ENCODE measurements at regions not wholly inside any gene's neighbourhood (a gene's known extent, or its start where the extent isn't known, plus 50 kb on each side); places are given as distances from the start of the nearest gene placed in this dataset.
"Not testable (repeated sequence)": the region's sequence is repeated elsewhere in the genome, so short reads cannot be mapped to it uniquely, and the experiment has no call there.

DNA sequence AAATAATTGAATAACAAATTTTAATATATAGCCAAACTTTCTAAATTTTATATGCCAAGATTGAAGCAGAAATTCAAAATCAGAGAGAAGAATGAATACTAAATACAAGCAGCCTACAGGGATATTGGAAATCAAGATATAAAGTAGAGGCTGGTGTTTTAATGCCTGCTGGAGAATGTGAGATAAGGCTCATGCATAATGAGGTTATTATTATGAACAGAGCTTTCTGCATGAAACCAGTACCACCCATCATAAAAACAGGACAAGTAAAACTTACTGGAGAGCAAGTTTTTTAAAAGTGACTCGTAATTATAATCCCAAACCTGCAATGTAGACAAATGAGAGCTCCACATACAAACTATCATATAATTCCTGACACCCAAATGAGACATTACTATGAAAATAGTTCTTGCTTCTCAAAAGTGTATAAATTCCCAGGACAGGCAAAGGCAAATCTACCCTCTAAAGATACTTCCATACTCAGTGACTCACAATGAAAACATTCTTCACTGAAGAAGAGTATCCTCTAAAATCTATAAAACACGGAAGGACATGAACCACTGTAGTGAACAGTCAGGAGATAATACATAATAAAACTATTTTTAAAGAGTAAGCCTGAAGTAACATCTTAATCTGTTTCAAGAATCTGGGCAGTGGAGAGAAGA, 532.0 kb upstream of the GRAMD2B start:
- intact Hi-C loops (cut with DNase I): no loop called here
- no peak for DNase-seq (ENCODE audit: low spot score)

DNA sequence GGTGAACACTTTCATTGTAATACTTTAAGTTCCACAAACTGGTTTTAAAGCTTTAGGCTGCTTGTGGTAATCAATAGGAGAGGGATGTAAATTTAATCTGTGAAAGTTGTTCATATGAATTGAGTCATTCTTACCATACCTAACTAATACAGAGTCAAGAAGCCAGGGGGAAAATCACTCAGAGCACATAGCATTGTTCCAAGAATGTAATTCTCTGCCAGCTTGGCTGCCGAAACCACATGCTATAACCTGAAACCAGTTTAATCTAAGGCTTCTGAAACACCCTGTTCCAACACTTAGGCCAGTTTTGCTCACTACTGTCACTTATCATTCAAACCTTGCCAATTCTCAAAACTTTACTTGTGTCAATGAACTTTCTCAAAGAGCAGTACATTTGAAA, 528.8 kb upstream of the GRAMD2B start:
- DNase-seq (ENCODE audit: low spot score): no peak
- intact Hi-C loops (cut with DNase I): no loop called here

DNA sequence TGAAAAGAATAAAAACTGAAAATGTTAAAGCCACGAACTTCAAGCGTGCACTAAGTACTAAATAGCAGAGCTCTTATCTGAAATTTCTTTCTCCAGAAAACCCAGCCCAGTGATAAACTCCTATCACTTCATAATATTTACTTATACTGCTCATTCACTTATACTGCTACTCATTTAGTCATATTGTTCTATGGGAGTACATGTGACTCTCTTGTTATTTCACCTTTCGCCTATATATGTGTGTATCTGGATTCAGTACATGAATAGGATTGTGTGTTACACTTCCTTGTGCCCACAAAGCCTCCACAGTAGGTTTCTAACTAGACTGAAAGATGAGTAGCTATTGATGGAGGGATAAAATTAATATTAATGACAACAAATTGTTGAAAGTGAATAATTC, 526.8 kb upstream of the GRAMD2B start:
- intact Hi-C loops (cut with DNase I): no loop called here
- no peak for DNase-seq (ENCODE audit: low spot score)

DNA sequence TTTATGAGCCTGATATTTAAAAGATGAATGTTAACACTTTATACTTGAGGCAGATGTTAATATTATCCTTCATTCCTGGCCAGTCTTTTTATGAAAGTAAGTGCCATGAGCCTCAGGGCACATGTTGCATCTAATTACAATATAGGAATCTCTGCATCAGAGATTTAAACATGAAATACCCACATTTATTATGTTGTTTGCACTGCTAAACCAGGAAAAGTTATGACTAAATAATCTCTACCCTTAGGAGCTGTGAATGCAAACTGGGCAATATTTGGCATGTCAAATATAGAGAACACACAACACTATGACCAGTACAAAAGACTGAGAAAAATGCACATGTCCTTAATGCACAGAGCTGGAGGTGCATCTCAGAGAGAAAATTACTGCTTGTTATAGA, 526.1 kb upstream of the GRAMD2B start:
- no peak for DNase-seq (ENCODE audit: low spot score)
- intact Hi-C loops (cut with DNase I): no loop called here

DNA sequence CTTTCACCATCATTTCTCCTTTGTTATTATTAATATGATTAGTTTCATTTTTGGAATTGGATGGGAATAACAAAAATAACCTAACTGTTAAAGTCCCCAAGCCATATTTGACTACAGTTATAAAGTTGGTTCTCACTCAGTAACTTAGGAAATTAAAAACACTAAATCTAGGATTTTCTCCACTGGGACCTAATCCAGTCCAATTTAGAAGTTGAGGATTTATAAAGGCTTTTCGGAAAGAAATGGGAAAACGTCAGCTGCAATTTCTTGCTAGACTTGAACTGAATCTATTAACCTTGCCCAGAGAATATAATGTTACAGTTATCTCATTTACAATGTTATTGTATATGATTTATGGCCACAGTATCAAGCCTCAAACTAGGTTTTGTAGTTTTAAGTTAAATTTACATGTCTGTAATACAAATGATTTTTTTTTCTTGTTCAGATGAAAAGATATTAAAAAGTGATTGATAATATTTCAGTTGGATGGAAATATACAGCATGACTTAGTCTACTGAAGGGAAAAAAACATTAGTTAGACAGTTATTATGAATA, 524.3 kb upstream of the GRAMD2B start:
- intact Hi-C loops (cut with DNase I): no loop called here
- DNase-seq (ENCODE audit: low spot score): no peak

DNA sequence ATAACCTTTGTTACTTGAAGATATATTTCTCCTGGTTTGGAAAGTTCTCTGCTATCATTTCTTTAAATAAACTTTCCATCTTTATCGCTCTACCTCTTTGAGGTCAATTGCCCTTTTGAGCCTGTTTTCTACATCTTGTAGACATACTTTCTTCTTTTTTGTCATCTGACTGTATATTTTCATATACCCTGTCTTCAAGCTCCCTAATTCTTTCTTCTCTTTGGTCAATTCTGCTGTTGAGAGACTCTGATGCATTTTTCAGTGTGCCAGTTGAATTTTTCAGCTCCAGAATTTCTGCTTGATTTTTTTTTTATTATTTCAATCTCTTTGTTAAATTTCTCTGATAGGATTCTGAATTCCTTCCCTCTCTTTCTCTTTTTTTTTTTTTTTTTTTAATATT, 511.2 kb upstream of the GRAMD2B start:
- intact Hi-C loops (cut with DNase I): no loop called here

DNA sequence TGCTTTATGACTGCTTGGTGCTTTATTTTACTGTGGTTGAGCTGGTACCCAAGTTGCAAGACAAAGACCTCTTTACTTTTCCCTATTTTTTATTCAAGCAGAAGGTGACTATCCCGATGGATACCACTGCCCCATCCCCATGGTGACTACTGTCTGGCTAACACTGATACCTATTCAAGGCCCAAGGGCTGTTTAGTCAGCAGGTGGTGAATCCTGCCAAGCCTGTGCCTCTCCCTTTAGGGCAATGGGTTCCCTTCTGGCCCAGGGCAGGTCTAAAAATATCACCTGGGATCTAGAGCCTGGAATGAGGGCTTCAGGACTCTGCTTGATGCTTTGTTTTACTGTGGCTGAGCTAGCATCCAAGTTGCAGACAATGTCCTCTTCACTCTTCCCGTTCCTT, 510.0 kb upstream of the GRAMD2B start:
- intact Hi-C loops (cut with DNase I): no loop called here
- DNase-seq (ENCODE audit: low spot score): no peak

More for the DNA sequence above, 511.2 kb upstream of the GRAMD2B start:
- DNase-seq (ENCODE audit: low spot score): no peak

DNA sequence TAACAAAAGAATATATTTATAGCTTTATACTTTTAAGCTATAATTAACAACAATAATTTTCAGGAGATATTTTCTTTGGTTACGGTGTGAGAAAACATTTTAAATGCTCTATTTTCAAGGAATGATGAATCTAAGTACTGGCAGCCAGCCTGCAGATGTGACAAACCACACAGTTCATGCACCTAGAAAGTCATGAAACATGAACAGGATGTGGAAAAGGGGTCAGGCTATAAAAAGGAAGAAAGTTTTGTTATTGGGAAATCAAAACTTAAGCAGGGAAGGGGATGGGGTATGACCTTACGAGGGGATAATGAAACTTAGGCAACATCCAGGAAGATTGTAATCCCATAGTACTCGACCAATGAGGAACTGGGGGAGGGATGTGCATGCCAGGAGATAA, 508.7 kb upstream of the GRAMD2B start:
- intact Hi-C loops (cut with DNase I): no loop called here
- no peak for DNase-seq (ENCODE audit: low spot score)

DNA sequence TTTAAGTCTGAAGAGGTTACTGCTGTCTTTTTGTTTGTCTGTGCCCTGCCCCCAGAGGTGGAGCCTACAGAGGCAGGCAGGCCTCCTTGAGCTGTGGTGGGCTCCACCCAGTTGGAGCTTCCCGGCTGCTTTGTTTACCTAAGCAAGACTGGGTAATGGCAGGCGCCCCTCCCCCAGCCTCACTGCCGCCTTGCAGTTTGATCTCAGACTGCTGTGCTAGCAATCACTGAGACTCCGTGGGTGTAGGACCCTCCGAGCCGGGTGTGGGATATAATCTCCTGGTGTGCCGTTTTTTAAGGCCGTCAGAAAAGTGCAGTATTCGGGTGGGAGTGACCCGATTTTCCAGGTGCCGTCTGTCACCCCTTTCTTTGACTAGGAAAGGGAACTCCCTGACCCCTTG, 499.3 kb upstream of the GRAMD2B start:
- intact Hi-C loops (cut with DNase I); DNase-seq (ENCODE audit: low spot score): not testable (repeated sequence)

DNA sequence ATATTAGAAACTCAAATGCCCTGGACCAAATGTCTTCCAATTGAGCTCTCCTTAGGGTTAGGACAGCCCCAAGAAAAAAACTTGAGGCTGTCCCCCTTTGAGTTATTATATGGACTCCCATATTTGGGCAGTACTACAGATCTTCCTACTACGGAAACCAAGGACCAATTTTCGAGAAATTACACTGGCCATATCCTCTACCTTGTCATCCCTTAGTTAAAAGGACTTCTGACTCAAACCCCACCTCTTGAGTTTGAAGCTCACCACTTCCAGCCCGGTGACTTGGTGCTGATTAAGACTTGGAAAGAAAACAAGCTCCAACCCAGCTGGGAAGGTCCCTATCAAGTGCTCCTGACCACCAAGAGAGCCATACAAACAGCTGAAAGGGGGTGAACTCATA, 497.0 kb upstream of the GRAMD2B start:
- intact Hi-C loops (cut with DNase I): no loop called here

DNA sequence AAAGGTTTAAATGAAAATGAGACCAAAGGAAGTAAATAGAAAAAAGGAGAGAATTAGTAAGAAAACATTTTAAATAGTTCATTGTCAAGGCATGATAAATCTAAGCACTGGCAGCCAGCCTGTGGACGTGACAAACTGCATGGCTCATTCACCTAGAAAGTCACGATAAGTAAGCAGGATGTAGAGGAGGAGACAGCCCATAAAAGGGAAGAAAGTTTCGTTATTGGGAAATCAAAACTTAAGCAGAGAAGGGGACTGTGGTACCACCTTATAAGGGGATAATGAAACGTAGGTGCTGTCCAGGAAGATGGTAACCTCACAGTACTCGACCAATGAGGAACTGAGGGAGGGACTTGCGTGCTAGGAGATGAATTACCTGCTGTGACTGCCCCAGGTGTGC, 494.5 kb upstream of the GRAMD2B start:
- DNase-seq (ENCODE audit: low spot score): no peak
- intact Hi-C loops (cut with DNase I): no loop called here

More for the DNA sequence above, 497.0 kb upstream of the GRAMD2B start:
- no peak for DNase-seq (ENCODE audit: low spot score)

DNA sequence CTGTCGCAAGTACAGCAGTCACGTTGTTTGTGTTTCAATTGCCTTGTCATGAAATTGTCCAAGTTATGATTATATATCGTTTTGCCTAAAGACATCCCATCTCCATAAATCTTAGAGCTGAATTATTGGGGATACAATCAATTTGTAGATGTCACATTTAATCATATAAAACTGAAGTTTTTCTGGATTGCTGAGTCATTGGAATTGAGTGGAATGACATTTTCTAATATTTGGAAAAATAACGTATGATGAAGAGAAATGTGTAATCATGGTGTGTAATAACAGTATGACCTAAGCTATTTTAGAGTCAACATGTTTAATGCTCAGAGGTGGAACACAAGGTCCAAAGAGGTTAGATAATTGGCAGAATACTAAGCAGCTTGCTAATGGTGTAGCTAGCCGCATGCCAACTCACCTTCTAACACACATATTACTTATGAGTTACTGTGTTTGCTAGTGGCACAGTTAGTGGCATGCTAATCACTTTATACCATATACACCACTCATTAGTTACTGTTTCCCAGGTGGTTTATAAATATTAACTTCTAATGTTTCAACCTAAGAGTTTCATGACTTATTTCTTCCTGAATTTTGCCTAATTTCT, 473.1 kb upstream of the GRAMD2B start:
- intact Hi-C loops (cut with DNase I): no loop called here
- no peak for DNase-seq (ENCODE audit: low spot score)

DNA sequence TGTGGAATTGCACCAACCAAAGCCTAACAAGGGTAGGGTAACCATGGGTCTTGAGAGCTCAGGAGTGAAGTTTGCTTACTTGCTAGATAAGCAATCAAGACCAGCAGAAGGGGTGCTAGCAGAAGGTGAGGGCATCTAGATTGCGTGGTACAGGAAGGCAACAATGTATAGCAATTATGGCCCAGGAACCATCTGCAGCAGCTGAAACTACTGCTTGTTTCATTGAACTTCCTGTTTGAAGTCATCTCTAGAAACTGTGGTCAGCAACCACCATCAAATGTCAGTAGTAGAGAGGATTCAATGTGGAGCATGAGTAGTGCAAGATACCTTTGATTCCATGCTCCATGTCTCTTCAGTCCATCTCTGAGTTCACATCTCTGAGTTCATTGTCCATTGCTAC, 462.1 kb upstream of the GRAMD2B start:
- no peak for DNase-seq (ENCODE audit: low spot score)
- intact Hi-C loops (cut with DNase I): no loop called here

DNA sequence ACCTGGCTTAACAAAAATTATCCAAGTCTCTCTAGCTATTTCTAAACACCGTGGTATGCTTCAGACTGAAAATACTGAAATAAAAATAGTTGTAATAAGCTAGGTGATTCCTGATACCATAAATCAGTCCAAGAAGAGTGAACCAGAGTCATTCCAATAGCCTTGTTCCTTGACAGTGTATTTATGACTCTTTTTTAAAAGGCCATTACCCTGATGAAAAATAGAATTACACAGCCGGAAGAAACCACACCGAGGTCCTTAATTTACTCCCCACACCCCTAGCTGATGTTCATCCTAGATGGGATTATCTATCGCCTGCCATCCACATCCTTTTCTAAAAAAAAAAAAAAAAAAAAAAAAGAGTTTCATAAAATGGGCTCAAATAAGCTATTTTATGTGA, 457.6 kb upstream of the GRAMD2B start:
- no peak for DNase-seq (ENCODE audit: low spot score)
- intact Hi-C loops (cut with DNase I): no loop called here

DNA sequence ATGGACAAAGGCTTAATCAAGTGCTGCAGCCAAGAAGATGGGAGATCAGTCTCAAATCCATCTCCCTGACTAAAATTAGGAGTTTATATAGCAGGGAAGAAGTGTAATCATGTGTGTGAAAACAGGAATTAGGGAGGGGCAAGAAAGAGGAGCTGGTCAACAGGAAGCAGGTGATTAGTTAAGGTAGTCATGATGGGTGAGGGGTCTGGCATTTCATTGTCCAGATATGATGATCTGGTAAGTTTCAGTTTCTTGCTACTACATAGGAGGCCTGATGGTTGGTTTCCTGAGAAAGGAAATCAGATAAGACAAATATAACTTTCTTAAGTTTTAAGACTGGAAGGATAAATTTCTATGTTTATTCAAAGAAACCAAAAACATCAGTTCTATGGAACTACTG, 455.6 kb upstream of the GRAMD2B start:
- no peak for DNase-seq (ENCODE audit: low spot score)
- intact Hi-C loops (cut with DNase I): no loop called here

DNA sequence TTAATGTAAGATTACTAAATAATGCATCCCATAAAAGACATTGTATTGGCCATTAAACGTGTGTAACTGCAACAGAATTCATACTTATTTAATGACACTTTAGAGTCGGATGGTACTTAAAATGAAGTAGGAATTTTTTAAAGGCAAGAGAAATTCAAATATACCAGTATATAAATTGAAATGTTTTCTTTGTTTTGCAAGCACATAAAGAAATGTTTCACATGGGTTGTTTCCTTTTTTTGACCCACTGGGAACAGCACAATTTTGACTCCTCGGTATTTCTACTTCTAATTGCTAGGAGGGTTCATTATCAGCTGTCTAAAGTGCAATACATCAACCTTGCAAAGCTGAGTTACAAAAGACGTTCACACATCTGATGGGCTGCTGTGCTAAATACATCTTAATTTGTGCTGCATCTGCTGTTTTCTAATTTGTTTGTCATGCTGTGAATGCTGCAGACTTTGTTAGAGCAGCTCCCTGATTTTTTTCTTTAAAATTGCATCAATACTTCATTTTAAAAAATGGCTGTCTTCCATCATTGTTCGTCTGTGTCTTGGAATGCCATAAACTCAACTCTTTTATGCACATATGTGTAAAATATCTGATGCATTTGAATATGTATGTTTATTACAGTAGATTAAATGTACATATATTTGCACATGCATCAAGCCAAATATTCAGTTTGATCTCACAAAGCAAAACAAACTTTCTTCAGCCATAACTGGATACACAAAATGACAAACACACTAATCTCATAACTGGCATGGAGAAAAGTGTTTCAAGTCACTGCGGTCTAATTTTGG, 454.0 kb upstream of the GRAMD2B start:
- no peak for DNase-seq (ENCODE audit: low spot score)

DNA sequence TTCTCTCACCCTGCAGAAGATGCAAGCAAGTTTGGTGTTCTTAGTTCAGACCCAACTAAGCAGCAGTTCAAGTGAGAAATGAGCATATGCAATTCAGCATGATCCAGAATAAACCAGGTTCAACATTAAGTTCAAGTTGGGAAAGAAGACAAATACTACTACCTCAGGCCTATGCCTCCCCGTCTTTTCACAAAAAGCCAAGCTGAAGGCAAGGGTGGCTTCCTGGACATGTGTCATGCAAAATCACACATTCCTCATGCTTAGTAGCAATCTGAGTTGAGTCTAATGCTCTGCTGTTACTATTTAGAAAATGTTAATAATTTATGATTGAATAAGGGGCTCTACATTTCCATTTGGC, 453.4 kb upstream of the GRAMD2B start:
- DNase-seq (ENCODE audit: low spot score): no peak
- intact Hi-C loops (cut with DNase I): no loop called here

More for the DNA sequence above, 454.0 kb upstream of the GRAMD2B start:
- intact Hi-C loops (cut with DNase I): no loop called here

DNA sequence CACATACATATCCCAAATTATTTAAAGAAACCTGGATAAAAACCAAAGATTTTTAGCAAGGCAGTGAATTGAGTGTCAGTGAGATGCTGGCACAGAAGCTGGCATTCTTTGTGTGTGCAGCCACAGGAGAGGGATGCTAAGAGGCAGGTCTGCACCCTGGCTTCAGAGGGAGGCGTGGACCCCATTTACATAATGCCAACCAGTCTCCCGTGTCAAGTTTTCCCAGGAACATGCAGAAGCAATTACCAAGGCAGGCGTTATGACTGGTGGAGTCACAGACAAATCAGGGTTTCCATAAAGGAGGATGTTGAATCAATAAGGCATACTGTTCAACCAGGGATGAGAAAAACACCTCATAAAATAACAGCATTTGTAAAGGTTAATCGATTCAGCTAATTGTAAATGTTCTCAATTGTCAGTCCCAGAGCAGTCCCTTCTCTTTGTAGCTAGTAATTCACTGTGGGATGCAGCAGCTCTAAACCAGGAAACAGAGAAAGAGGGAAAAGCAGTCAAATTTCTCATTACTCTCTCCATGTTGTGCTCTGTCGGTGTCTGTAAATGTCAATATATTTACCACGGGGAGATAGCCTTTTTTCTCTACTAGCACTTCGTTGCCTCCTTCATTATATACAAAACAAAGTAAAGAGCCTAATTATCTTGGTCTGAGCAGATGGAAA, 452.4 kb upstream of the GRAMD2B start:
- intact Hi-C loops (cut with DNase I): no loop called here
- DNase-seq (ENCODE audit: low spot score): no peak

DNA sequence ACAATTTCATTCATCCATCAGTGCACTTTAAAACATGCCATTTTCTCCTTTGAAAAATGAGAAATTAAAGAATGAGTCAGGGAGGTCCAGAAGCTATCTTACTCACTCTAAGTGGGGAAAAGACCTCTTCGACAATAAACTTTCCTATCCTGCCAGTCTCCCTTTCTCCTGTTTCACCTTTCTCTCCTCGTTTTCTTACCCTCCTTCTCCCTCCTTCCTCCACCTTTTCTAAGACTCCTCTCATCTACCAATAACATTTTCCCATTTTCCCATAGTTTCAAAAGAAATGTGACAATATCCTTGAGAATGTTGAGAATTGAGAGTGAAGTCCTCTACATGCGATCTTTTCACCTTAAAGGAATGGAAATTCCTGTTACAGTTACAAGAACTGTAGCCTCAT, 450.5 kb upstream of the GRAMD2B start:
- intact Hi-C loops (cut with DNase I): no loop called here

DNA sequence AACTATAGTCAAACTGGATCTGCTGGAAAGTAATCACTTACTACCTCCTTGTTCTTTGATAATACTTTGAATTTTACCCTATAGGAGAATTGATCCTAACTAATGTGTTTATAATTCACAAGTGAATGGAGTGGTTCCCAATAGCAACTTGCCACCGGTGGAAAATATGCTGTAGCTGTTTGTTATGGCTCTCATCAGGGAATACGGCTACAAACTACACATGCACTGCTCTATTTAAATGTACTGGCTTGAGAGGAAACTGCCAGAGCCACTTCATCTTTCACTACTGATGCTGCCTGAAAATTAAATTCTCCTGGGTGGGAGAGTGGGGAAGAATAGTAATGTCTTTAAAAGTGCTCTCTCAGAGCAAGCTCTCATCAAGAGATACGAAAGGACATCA, 448.5 kb upstream of the GRAMD2B start:
- no peak for DNase-seq (ENCODE audit: low spot score)
- intact Hi-C loops (cut with DNase I): no loop called here

More for the DNA sequence above, 450.5 kb upstream of the GRAMD2B start:
- no peak for DNase-seq (ENCODE audit: low spot score)
